NCI-H345 (cell line): ENCODE measurements at regions not wholly inside any gene's neighbourhood (a gene's known extent, or its start where the extent isn't known, plus 50 kb on each side); places are given as distances from the start of the nearest gene placed in this dataset.
"Not testable (repeated sequence)": the region's sequence is repeated elsewhere in the genome, so short reads cannot be mapped to it uniquely, and the experiment has no call there.

Experiments
- DNase-seq: peaks from one replicate; lab custom pipeline; 2025; lab: John Stamatoyannopoulos, UW

DNA sequence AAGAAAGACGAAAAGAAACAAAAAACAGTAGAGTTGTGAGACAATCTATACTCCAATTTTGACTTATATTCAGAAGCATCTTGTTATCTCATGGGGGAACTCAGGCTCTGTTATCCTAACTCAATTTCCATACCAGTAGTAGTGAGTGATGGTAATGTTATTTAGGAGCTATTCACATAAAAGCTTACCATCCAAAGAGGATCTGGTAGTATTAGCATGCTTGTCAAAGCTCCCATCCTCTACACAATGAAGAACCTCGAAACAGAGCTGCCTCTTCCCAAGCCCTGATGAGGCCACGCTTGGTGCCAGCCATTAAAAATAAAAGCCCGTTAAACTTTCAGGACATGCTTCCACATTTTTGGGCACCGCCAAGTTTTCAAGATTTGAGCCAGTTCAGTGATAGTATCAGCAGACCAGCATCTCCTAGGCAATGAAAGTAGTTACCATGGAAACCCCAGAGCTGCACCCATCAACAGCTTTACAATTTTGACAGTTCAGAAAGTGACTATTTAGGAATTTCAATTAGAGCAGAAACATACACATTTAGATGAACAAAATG, 173.3 kb downstream of the CD83 start:
- DNase-seq = no peak

DNA sequence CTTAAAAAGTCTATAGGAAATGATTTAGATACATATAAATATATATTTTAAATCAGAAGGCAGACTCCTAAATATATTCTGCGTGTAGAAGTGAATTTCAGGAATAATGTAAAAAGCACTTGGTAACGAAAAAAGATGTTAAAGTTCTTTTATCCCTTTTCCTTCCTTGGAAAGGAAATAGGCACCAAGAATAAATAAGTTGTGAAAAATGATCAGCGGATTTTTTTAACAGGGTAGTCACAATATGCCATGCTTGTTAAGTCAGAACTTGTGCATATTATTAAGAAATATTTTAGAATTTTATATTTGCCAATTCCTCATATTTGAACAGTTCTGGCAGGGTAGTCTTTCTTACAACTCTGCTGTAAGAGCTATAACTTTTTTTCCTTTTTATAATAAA, 173.8 kb downstream of the CD83 start:
- DNase-seq = no peak

DNA sequence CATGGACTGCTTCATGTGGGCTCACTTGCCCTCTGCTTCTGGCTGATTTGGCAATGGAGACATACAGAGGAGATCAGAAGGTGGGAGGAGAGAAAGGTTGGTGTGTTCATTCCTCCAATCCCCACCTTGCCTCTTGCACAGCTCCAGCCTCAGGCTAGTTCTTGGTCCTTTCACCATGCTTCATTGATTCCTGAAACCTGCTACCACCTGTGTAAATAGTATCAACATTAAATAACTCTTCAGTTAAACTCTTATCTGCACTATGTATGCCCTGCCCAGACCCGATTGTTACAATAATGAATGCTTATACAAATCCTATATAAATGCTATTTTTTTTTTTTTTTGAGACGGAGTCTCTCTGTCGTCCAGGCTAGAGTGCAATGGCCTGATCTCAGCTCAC, 174.5 kb downstream of the CD83 start:
- peak; percentile 52 for DNase-seq

DNA sequence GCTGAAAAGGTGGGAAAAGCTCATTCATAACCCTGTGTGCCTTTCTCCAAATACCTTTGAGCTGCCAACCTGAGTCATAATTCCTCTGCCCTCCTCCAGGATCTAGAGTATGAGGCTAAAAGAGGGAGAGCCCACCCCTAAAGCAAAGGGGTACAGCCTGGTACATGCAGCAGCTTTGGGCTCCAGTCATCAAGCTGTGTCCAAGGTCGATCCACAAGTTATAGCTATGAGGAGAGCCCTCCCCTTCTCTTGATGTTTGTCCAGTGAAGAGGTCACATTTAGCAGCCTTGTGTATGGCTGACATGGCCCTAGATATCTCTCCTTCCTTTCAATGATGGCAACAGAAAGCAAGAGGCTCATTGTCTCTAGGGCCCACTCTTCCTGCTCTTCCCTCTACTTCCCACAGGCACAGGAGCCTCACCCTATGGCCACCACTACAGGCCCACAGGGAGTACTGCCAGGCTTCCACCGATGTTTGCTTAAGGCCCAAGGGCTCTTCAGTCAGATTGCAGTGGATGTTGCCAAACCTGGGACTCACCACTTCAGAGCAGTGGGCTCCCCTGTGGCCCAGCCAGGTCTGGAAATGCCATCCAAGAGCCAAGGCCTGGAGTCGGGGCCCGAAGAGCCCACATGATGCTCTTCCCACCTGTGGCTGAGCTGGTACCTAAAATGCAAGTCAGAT, 176.8 kb downstream of the CD83 start:
- peak; percentile 52 for DNase-seq

DNA sequence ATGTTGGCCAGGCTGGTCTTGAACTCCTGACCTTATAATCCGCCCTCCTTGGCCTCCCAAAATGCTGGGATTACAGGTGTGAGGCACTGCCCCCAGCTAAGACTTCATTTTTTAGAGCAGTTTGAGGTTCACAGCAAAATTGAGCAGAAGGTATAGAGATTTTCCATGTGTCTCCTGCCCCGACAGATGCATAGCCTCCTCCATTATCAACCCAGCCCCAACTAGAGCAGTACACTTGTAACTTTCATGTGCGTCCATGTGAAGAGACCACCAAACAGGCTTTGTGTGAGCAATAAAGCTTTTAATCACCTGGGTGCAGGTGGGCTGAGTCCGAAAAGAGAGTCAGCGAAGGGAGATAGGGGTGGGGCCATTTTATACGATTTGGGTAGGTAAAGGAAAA, 179.1 kb downstream of the CD83 start:
- DNase-seq = not testable (repeated sequence)

DNA sequence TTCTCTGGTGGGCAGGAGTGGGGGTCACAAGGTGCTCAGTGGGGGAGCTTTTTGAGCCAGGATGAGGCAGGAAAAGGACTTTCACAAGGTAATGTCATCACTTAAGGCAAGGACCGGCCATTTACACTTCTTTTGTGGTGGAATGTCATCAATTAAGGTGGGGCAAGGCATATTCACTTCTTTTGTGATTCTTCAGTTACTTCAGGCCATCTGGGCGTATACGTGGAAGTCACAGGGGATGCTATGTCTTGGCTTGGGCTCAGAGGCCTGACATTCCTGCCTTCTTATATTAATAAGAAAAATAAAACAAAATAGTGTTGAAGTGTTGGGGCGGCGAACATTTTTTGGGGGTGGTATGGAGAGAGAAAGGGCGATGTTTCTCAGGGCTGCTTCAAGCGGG, 179.5 kb downstream of the CD83 start:
- not testable (repeated sequence) for DNase-seq

DNA sequence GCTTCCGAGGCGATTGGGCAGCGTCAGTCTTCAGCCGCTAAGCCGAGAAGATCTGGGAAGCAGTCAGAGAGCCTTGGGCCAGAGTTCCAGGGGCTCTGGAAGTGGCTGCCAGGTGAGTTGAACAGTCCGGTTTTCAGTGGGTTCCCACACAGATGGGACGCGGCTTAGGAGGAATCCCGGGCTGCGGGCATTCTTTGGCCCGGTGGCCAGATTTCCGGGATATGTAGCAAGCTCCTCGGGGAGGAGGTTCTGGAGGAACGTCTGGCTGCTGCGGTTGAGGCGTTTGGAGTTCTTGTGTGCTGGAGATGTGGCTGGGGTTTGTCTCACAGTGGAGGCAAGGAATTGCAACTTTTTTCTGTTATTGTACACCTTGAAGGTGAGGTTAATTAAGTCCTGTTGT, 182.6 kb downstream of the CD83 start:
- not testable (repeated sequence) for DNase-seq

DNA sequence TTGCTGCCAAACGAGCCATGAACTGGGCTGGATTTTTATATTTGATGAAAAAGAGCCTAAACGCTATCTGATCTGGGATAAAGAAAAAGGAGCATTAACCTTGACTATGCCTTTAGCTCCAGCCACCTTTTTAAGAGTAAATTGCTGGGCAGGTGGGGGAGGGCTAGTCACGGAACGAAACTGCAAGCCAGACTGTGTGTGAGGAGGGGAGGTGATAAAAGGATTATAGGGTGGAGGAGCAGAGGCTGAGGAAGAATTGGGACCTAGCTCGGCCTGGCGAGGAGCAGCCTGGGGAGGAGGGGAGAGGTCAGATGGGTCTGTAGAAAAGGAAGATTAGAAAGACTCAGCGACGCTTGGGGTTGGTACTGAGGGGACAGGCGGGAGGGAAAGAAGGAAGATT, 183.1 kb downstream of the CD83 start:
- not testable (repeated sequence) for DNase-seq

DNA sequence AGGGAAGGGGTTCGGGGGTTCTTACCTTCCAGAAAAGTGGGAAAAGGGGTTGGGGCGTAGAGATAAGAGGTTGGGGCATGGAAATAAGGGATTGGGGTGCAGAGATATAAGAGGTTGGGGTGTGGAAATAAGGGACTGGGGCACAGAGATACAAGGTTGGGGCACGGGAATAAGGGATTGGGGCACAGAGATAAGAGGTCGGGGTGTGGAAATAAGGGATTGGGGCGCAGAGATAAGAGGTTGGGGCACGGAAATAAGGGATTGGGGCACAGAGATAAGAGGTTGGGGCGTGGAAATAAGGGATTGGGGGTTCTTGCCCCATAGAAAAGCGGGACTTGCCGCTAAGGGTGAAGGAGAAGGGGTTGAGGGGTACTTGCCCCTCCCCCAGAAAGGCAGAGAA, 183.9 kb downstream of the CD83 start:
- not testable (repeated sequence) for DNase-seq

DNA sequence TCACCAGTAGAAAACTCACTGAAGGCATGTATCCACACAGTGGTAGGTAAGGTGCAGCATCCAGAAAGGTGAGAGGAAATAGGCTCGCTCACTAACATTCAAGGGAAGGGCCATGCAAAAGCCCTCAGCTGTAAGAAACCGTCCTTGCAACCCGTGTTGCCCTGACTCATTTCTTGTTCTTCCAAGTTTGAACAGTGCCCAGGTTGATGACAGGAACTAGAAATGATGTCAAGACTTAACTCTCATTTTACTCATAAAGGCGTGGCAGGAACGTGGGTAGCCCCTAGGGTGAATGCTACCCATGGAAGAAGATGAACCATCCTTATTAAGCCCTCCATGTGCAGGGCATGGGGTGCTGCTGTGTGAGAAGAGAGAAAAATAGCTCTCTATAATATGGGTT, 187.6 kb downstream of the CD83 start:
- no peak for DNase-seq

DNA sequence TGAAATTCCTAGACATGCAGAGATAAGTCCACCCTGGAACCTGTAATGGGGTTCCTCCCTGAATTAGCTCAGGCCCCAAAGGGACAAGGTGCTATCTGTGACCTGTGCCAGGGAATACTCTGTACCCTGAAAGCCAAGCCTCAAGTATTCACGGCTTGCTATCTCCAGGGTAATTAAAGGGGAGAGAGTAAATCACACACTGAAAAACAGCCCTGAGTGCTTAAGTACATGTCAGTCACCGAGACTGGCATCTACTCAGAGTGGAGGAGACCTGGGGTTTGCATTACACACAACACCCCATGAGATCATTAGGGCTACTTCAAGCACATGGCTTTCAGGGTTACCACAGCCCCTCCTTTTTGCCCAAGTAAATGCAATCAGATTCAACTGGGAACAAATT, 188.1 kb downstream of the CD83 start:
- no peak for DNase-seq

DNA sequence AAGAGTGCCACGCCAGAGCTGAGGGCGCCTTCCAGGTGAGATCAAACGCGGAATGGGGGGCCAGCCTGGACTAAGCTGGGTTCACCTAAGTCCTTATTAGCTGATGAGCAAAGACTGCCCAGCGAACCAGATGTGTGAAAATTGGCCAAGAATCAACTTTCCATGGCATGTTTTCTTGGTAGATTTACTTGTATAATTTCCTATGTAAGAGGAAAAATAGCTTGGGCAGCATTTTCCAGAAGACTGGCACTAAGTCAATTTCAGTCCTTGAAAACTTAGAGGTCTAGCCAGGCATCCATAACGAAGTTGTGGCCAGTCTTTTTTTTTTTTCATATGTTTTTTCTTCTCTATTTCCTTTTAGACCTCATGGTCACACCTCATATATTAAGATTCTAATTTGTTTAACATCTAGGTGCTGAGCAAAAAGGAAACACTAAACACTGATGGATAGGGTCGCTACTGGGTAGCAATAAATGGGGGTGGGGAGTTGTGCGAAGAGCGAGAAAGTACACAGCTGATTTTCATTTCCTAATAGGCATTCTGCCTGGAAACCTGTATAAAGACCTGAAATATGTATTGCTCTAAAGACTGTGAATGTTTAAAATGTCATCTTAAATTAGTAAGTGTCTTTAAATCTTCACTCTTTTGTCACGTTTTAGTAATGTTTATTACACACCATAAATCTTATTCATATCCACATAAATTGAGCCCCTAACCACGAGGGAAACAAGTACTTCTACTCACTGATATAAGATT, 188.8 kb downstream of the CD83 start:
- DNase-seq = no peak

DNA sequence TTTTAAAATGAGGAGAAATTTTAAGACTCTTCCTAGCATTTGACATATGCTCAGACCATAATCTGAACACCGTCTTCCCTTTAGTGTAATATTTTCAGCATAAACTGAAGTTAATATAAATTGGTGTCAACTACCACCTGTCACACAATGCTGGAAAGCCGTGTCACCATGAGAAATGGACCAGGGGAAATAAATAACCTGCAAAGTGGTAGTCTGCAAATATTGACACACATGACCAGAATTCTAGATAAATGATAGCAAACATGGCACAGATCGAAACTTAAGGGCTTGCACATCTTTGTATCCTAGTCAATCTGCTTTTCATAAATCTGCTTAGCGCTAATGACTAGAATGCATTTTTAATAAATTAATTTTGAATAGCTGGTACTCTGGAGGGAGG, 191.9 kb downstream of the CD83 start:
- DNase-seq = no peak

DNA sequence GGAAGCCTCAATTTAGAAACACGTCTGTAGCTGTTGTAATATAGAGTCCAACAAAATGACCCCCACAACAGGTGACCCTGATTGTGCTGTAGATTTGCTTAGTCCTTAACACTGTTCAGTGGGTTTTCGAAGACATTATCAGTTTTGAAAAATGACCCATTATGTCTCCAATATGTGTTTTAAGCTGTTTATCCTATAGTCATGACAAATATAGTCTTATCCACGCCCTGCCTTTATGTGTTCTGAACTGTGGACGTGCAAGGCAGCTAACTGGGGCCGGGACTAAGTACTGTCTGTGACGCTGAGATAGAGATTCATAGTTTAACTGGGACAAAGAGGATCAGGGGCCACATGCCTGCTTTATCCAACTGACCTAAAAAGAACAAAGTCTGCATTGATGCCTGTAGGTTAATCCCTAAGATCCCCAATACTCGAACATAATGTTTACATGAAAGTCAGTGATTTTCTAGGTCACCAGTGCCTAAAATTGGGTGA, 192.4 kb downstream of the CD83 start:
- DNase-seq = no peak

DNA sequence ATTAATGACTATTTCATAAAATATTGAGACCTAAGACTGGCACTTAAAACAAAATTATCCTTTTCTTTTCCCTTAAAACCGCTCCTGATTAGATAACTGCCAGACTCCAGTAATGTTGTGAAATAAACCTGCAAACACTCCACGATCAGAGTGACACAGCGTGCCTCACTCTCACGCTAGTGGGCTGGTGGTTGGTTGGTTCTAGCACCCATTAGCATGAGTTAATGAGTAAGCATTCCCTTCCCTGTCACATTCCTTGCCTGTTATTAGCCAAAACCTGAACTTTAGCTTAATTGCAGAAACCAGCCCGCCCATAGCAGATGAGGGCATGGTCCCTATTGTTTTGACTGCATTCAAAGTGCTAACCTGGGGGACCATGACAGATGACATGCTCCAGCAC, 193.4 kb downstream of the CD83 start:
- no peak for DNase-seq

DNA sequence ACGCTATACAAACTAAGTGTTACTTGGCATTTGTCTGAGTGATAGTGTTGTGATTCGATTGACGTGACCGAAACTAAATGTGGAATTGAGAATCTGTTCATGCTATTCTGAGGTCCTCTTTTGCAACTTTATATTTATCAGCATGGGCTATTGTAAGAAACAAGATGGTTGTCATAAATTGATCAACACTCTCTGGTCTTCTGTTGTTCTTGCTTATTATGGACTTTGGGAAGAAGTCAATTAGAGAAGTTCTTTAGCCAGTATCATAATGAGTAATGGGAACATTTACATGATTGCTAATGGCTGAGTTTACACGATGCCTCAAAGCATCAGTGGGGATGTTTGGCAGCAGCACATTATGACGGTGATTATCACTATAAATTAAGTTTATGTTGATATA, 195.0 kb downstream of the CD83 start:
- DNase-seq = no peak

DNA sequence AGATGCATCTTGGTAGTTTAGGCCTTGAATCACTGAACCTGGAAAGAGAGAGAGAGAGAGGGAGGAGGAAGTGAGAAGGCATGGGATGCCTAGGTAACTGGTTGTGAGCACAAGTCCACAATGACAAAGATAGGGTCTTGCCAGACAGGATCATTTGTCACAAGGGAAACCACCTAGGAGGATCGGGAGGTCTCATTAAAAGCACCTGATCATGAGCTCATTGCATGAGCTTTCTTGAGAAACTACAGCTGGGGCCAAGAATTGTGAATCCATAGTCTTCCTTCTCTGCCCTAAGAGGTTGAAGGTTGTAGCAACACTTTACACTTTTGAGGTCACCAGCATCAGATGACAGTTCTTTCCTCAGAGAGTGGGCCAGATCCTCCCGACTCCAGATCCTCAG, 195.7 kb downstream of the CD83 start:
- DNase-seq = no peak

DNA sequence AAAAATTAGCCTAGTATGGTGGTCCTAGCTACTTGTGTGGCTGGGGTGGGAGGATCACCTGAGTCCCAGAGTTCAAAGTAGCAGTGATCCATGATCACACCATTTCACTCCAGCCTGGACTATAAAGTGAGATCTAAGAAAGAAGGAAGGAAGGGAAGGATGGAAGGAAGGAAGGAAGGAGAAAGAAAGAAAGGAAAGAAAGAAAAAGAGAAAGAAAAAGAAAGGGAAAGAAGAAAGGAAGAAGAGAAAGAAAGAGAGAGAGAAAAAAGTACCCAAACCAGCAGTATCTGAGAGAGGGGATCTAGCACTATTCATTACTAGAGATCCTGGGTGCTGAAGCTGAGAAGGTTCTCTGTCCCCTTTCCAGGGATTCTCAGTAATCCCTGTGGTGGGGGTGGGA, 197.8 kb downstream of the CD83 start:
- DNase-seq = no peak

DNA sequence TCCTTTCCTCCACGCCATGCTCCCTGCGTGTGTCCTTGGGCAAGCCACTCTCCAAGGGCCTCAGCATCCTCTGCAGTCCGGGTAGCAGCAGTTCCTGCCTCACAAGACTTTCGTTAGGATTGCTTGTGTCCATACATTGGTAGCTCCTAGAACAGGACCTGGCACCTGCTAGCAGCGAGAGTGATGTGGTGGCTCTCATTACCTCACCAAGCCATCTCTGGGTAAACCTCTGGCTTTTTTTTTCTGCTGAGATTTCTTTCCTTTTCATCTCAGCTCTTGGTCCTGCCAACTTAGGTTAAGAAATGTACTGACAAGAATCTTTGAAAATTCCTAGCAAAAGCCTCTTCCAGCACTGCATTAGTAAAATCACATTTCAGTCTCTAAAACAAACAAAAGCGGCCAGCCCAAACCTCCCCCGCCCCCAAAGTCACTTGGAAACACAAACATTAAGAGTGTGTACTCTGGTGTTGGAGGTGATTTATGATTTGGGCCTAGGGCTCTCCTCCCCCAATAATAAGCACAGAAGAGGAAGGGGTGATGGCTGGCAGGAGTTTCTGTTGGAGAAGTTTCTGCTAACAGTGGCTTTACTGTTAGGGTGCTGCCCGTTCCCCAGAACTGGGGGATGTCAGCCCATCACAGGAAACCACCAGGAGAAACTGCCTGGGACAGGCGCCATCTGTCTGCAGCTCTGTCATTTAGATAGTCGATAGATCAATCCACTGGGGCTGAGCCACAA, 199.2 kb downstream of the CD83 start:
- DNase-seq = no peak

DNA sequence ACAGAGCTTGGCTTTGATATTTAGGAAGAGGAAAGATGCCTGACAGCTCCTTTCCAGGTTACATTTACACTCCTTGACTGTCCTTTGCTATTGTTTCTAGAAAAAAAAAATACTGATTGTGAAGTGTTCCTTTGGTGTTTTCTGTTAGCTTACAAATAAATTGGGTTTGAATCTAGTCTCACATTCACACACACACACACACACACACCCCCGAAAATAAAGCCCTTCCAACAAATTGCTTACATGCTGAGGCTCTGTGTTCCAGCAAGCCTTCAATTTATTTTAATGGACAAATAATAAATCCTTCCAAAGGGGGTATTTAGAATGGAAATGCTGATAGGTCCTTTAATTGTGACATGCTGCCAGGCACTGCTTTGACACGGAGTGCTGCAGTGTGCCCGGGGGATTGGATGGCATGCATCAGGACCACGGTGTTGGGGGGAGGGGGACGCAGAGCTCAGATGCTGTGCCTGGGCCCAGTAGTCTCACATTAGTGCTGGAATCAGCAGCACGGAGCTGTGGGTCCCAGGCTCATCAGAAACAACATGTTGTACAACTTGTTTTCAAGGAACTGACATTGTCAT, 199.9 kb downstream of the CD83 start:
- DNase-seq = no peak

DNA sequence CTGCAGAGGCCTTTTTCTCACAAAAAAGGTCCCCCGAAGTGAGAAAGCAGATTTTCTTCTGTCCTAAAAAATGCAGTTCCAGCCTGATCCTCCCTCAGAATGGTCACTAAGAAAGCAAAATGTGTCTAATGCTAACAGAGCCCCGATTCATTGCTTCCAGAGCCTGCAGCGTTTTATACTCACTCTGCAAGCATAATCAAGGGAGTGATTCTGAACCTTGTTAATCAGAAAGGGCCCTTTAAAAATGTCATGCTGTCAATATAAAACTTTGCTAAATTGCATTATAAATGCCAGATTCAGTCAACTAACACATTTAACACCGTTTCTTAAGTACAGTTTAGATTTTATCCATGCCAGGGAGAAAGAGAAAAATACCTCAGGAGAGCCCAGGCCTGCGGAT, 202.8 kb downstream of the CD83 start:
- DNase-seq = no peak
